ENCODE measurements at regions not wholly inside any gene's neighbourhood (a gene's known extent, or its start where the extent isn't known, plus 50 kb on each side); places are given as distances from the start of the nearest gene placed in this dataset.

GRCh38 chr12:25903603-25904245 is 54.8 kb upstream of the RASSF8 start:
- Mint-ChIP-seq H3K4me3 (no peak overlapping the region), H3K9me3 (no peaks in the 10 kb centered on the region), H3K4me1 (no peaks in the 10 kb centered on the region), H3K36me3 (ENCODE audit: low read depth) (no peaks in the 10 kb centered on the region), H3K27me3 (ENCODE audit: low read depth) (peaks cover 4% of the 10 kb centered on the region), H3K27ac (peak overlapping the region in 2 of 3 experiments; percentile 1 to 61)
- no peak for TF ChIP-seq CTCF (IDR thresholded peaks at IDR 0.05; ENCODE audit: unreplicated experiment in 3 of 3)

DNA sequence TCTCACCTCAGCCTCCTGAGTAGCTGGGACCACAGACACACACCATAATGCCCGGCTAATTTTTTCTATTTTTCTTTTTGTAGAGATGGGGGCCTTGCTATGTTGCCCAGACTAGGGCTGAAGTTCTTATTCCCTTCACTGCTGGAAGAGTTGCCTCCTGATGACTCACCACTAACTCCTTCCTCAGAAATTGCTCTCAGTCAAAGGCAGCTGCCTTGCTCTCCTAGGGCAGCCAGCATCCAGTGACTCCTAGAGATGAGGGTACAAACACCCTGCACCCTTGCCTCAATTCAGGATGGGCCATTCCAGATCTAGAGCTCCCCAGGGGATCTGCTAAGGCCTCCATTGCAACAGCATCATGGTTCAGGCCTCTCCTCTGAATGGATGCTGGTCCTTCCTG is 54.0 kb upstream of the RASSF8 start:
- Mint-ChIP-seq H3K27me3 (ENCODE audit: low read depth) (peaks cover 4% of the 10 kb centered on the region), H3K4me3 (no peak overlapping the region), H3K27ac (no peak overlapping the region), H3K4me1 (no peaks in the 10 kb centered on the region), H3K36me3 (ENCODE audit: low read depth) (no peaks in the 10 kb centered on the region), H3K9me3 (no peaks in the 10 kb centered on the region)
- TF ChIP-seq CTCF (IDR thresholded peaks at IDR 0.05; ENCODE audit: unreplicated experiment in 3 of 3): no peak

- H3K27ac Mint-ChIP-seq: no peak overlapping the region
- peaks cover 4% of the 10 kb centered on the region for H3K27me3 Mint-ChIP-seq (ENCODE audit: low read depth)
- H3K9me3 Mint-ChIP-seq: no peaks in the 10 kb centered on the region
- no peak for TF ChIP-seq CTCF (IDR thresholded peaks at IDR 0.05; ENCODE audit: unreplicated experiment in 3 of 3)
- no peaks in the 10 kb centered on the region for H3K4me1 Mint-ChIP-seq
- no peaks in the 10 kb centered on the region for H3K36me3 Mint-ChIP-seq (ENCODE audit: low read depth)
- H3K4me3 Mint-ChIP-seq: no peak overlapping the region
These were observed 51.7 kb upstream of the RASSF8 start for GRCh38 chr12:25906651-25907340.
